GM12878 (cell line): ENCODE measurements at regions not wholly inside any gene's neighbourhood (a gene's known extent, or its start where the extent isn't known, plus 50 kb on each side); places are given as distances from the start of the nearest gene placed in this dataset.

Experiments
- ATAC-seq: fragments of 200-7000 bp; cut with Tn5 transposase; 3 replicates; pipeline ENCODE4 v1.9.1; 2020; ENCODE audit warnings: mild to moderate bottlenecking, moderate library complexity
- BruUV-seq: library from RNA; stranded (reverse); fragments of 400-500 nt; replicated peaks from 2 replicates; lab custom pipeline; 2021; lab: Mats Ljungman, UMichigan
- CTCF ChIA-PET: fragments of 300-600 bp; sonication (Branson Sonifier 250); formaldehyde crosslinking; extraction: SDS; loops from one replicate; lab custom pipeline; 2021; ENCODE audit warnings: inconsistent platforms; lab: Yijun Ruan, JAX
- POLR2A ChIA-PET: fragments of 350-600 bp; formaldehyde crosslinking; extraction: SDS; loops from one replicate; lab custom pipeline; 2021; ENCODE audit warnings: inconsistent platforms; lab: Charles Lee
- RAD21 ChIA-PET: fragments of 300-600 bp; sonication (Branson Sonifier 250); formaldehyde crosslinking; loops from one replicate; lab custom pipeline; 2023; ENCODE audit warnings: antibody characterized with exemption; ENCODE audit not compliant: unreplicated experiment; lab: Charles Lee
- SMC1A ChIA-PET: fragments of 300-600 bp; sonication (Branson Sonifier 250); formaldehyde crosslinking; loops from one replicate; lab custom pipeline; 2023; ENCODE audit not compliant: unreplicated experiment, uncharacterized antibody; lab: Charles Lee
- DNase-seq: peaks from one replicate; pipeline ENCODE4 v3.0.0-alpha.2; 2011; ENCODE audit warnings: low read depth, low spot score
- FAIRE-seq: peaks from 3 replicates; lab custom pipeline; 2011; peaks lifted over from hg19 to GRCh38; lab: Jason Lieb, UNC
- H2AFZ ChIP-seq: 2 replicates; pipeline ENCODE4 v1.6.0; 2011; ENCODE audit warnings: low read depth, low read length, control low read depth; ENCODE audit not compliant: control insufficient read depth
- H3K27ac ChIP-seq: 2 replicates; pipeline ENCODE4 v1.5.1; 2011; ENCODE audit warnings: control low read depth; ENCODE audit not compliant: control insufficient read depth, insufficient read depth
- H3K27me3 ChIP-seq, 2 experiments: replicated peaks in 1 of 2; 2 replicates each; pipeline versions ENCODE4 v1.6.0 to v1.6.1; 2011; ENCODE audit warnings: low read length in 1 of 2; ENCODE audit not compliant: control insufficient read depth in 2 of 2, insufficient read depth in 2 of 2
- H3K36me3 ChIP-seq, 2 experiments: 2 replicates each; pipeline ENCODE4 v1.5.1; 2011; ENCODE audit warnings: low read length in 1 of 2; ENCODE audit not compliant: control insufficient read depth in 2 of 2, insufficient read depth in 2 of 2
- H3K4me1 ChIP-seq: 2 replicates; pipeline ENCODE4 v1.6.1; 2011; ENCODE audit warnings: mild to moderate bottlenecking, low read length, moderate library complexity, mixed read lengths; ENCODE audit not compliant: control insufficient read depth, insufficient read depth
- H3K4me2 ChIP-seq: 2 replicates; pipeline ENCODE4 v1.6.0; 2011; ENCODE audit warnings: control low read depth; ENCODE audit not compliant: control insufficient read depth, insufficient read depth
- H3K4me3 ChIP-seq: fragments of 200-600 bp; sonication (generic); 2 replicates; pipeline ENCODE4 v1.5.1; 2016
- H3K79me2 ChIP-seq: 2 replicates; pipeline ENCODE4 v1.6.0; 2011; ENCODE audit warnings: low read length; ENCODE audit not compliant: control insufficient read depth, insufficient read depth
- H3K9ac ChIP-seq: 2 replicates; pipeline ENCODE4 v1.8.0; 2011; ENCODE audit warnings: low read length, control low read depth, mixed read lengths; ENCODE audit not compliant: control insufficient read depth, insufficient read depth
- H3K9me3 ChIP-seq: replicated peaks from 3 replicates; pipeline ENCODE4 v1.5.1; 2011; ENCODE audit warnings: mild to moderate bottlenecking, low read length; ENCODE audit not compliant: control insufficient read depth, insufficient read depth
- H4K20me1 ChIP-seq: 2 replicates; pipeline ENCODE4 v1.6.0; 2011; ENCODE audit not compliant: control insufficient read depth, insufficient read depth
- JUND ChIP-seq: IDR thresholded peaks from 2 replicates; pipeline ENCODE4 v1.6.1; 2012; ENCODE audit warnings: low read depth, mild to moderate bottlenecking, low read length, improper control_type of control experiment, moderate library complexity
- NR2C2 ChIP-seq: IDR thresholded peaks from 2 replicates; pipeline ENCODE4 v1.6.1; 2011; ENCODE audit warnings: borderline replicate concordance, low read depth; ENCODE audit not compliant: control insufficient read depth, insufficient read length
- WGBS: methylation state at CpG from one replicate; pipeline ENCODE4 v1.1.6; 2016; ENCODE audit warnings: low lambda C conversion rate; ENCODE audit not compliant: insufficient replicate concordance, insufficient coverage; ENCODE audit errors: missing lambda C conversion rate; 5-methylcytosine and 5-hydroxymethylcytosine counted together
- in situ Hi-C: fragments of 300-500 bp; cut with MboI; formaldehyde crosslinking; loops from 9 replicates; pipeline ENCODE4 v1.14.3; 2018; ENCODE audit warnings: mixed read lengths
- intact Hi-C: fragments of 100-400 bp; cut with micrococcal nuclease; formaldehyde crosslinking; loops from one replicate; pipeline ENCODE4 v1.14.2; 2022; ENCODE audit not compliant: unreplicated experiment
- TF ChIP-seq, protein P1 (sequence below): fragments of 450-650 bp; IDR thresholded peaks from 2 replicates; pipeline ENCODE4 v1.6.1; 2016; ENCODE audit warnings: mild to moderate bottlenecking, moderate library complexity, borderline replicate concordance
- TF ChIP-seq, protein P2 (sequence below): fragments of 450-650 bp; IDR thresholded peaks from 2 replicates; pipeline ENCODE4 v1.6.1; 2018; ENCODE audit warnings: borderline replicate concordance, mild to moderate bottlenecking; ENCODE audit not compliant: partially characterized antibody

GRCh38 chr16:6331770-6332169 is 1000.9 kb upstream of the RBFOX1 start:
- 6% methylated on average over 3 of the region's 3 CpGs for WGBS
- RAD21 ChIA-PET, result no interaction called here
- no TSS peak for BruUV-seq

More at GRCh38 chr16:6331770-6332169, 1000.9 kb upstream of the RBFOX1 start:
- Histone ChIP-seq H3K9ac (no peak overlapping the region), H4K20me1 (no peaks in the 10 kb centered on the region), H3K4me1 (no peaks in the 10 kb centered on the region), H3K27me3 (no peaks in the 10 kb centered on the region), H2AFZ (no peak overlapping the region), H3K36me3 (no peaks in the 10 kb centered on the region), H3K4me3 (no peak overlapping the region), H3K27ac (no peak overlapping the region), H3K79me2 (no peaks in the 10 kb centered on the region), H3K4me2 (no peak overlapping the region), H3K9me3 (no peaks in the 10 kb centered on the region; the same call in 2 of the 3 replicates)
- FAIRE-seq, result no peak
- ChIA-PET POLR2A (no interaction called here), SMC1A (no interaction called here), CTCF (interaction anchor here (0.6 kb wide), 1 partner anchor 14 kb away, joined by 3 read pairs; no protein-coding TSS in a partner anchor)
- no peak for ATAC-seq
- no peak for DNase-seq
- in situ Hi-C loops, result no loop called here
- intact Hi-C loops, result no loop called here
- TF ChIP-seq, protein P1, sequence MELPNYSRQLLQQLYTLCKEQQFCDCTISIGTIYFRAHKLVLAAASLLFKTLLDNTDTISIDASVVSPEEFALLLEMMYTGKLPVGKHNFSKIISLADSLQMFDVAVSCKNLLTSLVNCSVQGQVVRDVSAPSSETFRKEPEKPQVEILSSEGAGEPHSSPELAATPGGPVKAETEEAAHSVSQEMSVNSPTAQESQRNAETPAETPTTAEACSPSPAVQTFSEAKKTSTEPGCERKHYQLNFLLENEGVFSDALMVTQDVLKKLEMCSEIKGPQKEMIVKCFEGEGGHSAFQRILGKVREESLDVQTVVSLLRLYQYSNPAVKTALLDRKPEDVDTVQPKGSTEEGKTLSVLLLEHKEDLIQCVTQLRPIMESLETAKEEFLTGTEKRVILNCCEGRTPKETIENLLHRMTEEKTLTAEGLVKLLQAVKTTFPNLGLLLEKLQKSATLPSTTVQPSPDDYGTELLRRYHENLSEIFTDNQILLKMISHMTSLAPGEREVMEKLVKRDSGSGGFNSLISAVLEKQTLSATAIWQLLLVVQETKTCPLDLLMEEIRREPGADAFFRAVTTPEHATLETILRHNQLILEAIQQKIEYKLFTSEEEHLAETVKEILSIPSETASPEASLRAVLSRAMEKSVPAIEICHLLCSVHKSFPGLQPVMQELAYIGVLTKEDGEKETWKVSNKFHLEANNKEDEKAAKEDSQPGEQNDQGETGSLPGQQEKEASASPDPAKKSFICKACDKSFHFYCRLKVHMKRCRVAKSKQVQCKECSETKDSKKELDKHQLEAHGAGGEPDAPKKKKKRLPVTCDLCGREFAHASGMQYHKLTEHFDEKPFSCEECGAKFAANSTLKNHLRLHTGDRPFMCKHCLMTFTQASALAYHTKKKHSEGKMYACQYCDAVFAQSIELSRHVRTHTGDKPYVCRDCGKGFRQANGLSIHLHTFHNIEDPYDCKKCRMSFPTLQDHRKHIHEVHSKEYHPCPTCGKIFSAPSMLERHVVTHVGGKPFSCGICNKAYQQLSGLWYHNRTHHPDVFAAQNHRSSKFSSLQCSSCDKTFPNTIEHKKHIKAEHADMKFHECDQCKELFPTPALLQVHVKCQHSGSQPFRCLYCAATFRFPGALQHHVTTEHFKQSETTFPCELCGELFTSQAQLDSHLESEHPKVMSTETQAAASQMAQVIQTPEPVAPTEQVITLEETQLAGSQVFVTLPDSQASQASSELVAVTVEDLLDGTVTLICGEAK, result no peak
- TF ChIP-seq NR2C2, result no peak
- TF ChIP-seq, protein P2, sequence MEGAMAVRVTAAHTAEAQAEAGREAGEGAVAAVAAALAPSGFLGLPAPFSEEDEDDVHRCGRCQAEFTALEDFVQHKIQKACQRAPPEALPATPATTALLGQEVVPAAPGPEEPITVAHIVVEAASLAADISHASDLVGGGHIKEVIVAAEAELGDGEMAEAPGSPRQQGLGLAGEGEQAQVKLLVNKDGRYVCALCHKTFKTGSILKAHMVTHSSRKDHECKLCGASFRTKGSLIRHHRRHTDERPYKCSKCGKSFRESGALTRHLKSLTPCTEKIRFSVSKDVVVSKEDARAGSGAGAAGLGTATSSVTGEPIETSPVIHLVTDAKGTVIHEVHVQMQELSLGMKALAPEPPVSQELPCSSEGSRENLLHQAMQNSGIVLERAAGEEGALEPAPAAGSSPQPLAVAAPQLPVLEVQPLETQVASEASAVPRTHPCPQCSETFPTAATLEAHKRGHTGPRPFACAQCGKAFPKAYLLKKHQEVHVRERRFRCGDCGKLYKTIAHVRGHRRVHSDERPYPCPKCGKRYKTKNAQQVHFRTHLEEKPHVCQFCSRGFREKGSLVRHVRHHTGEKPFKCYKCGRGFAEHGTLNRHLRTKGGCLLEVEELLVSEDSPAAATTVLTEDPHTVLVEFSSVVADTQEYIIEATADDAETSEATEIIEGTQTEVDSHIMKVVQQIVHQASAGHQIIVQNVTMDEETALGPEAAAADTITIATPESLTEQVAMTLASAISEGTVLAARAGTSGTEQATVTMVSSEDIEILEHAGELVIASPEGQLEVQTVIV, result no peak
- TF ChIP-seq JUND, result no peak
